ENCODE measurements at regions not wholly inside any gene's neighbourhood (a gene's known extent, or its start where the extent isn't known, plus 50 kb on each side); places are given as distances from the start of the nearest gene placed in this dataset.

- Mint-ChIP-seq H3K27me3 (ENCODE audit: low read depth in 3 of 3) (peaks cover 0 to 2% (median 2%) of the 10 kb centered on the region in 3 donors), H3K4me1 (peaks cover 2% of the 10 kb centered on the region), H3K9me3 (peaks cover 0 to 3% (median 0%) of the 10 kb centered on the region in 7 donors), H3K36me3 (no peaks in the 10 kb centered on the region), H3K4me3 (peak overlapping the region in 1 of 2 donors; percentile 35), H3K27ac (no peak overlapping the region)
- H3K4me2 ChIP-seq (replicated peaks; ENCODE audit: extremely low read depth, low read length, poor library complexity, severe bottlenecking), result no peak overlapping the region
- no peak for DNase-seq
- H3K27ac ChIP-seq (ENCODE audit: low read depth in 1 of 2, low read length in 2 of 2), result no peak overlapping the region
- no CpG with 5 or more reads among the region's 1 CpG for WGBS (ENCODE audit: insufficient coverage)
- no peaks in the 10 kb centered on the region for H3K4me1 ChIP-seq (ENCODE audit: control insufficient read depth in 1 of 2, insufficient read depth in 2 of 2, low read length in 2 of 2)
- H4K20me1 ChIP-seq (ENCODE audit: insufficient read depth, low read length), result no peaks in the 10 kb centered on the region
- no peaks in the 10 kb centered on the region for H3K36me3 ChIP-seq (replicated peaks in 1 of 2; ENCODE audit: control insufficient read depth in 1 of 2, insufficient read depth in 2 of 2, low read length in 2 of 2)
- H3K4me3 ChIP-seq (replicated peaks in 1 of 3; ENCODE audit: low read depth in 2 of 3, low read length in 3 of 3), result no peak overlapping the region
- peak overlapping the region; percentile 34 for H2AFZ ChIP-seq (ENCODE audit: insufficient read depth, low read depth, low read length, poor library complexity, severe bottlenecking)
- H3K27me3 ChIP-seq (ENCODE audit: control insufficient read depth in 2 of 2, insufficient read depth in 2 of 2, low read length in 2 of 2), result no peaks in the 10 kb centered on the region
- H3K79me2 ChIP-seq (ENCODE audit: insufficient read depth, low read length), result no peaks in the 10 kb centered on the region
- no peak for TF ChIP-seq CTCF (IDR thresholded peaks at IDR 0.05)
- H3K9ac ChIP-seq (ENCODE audit: insufficient read depth, low read length, poor library complexity, severe bottlenecking), result no peak overlapping the region
- no peaks in the 10 kb centered on the region for H3K9me3 ChIP-seq (replicated peaks in 1 of 2; ENCODE audit: control insufficient read depth in 1 of 2, insufficient read depth in 1 of 2, low read length in 2 of 2)
- intact Hi-C loops (cut with micrococcal nuclease), result no loop called here
Measured at GRCh38 chr4:104772849-104773248, 278.2 kb upstream of the CXXC4 start.

- Histone ChIP-seq H3K36me3 (replicated peaks in 1 of 2; ENCODE audit: control insufficient read depth in 1 of 2, insufficient read depth in 2 of 2, low read length in 2 of 2) (no peaks in the 10 kb centered on the region), H4K20me1 (ENCODE audit: insufficient read depth, low read length) (no peaks in the 10 kb centered on the region), H3K27me3 (ENCODE audit: control insufficient read depth in 2 of 2, insufficient read depth in 2 of 2, low read length in 2 of 2) (no peaks in the 10 kb centered on the region), H3K4me1 (ENCODE audit: control insufficient read depth in 1 of 2, insufficient read depth in 2 of 2, low read length in 2 of 2) (no peaks in the 10 kb centered on the region), H3K4me3 (replicated peaks in 1 of 3; ENCODE audit: low read depth in 2 of 3, low read length in 3 of 3) (no peak overlapping the region), H3K27ac (ENCODE audit: low read depth in 1 of 2, low read length in 2 of 2) (no peak overlapping the region), H3K9ac (ENCODE audit: insufficient read depth, low read length, poor library complexity, severe bottlenecking) (no peak overlapping the region), H3K9me3 (replicated peaks in 1 of 2; ENCODE audit: control insufficient read depth in 1 of 2, insufficient read depth in 1 of 2, low read length in 2 of 2) (no peaks in the 10 kb centered on the region), H2AFZ (ENCODE audit: insufficient read depth, low read depth, low read length, poor library complexity, severe bottlenecking) (no peak overlapping the region), H3K79me2 (ENCODE audit: insufficient read depth, low read length) (no peaks in the 10 kb centered on the region), H3K4me2 (replicated peaks; ENCODE audit: extremely low read depth, low read length, poor library complexity, severe bottlenecking) (no peak overlapping the region)
- no peak for DNase-seq
- intact Hi-C loops (cut with micrococcal nuclease), result no loop called here
- Mint-ChIP-seq H3K36me3 (no peaks in the 10 kb centered on the region), H3K27ac (no peak overlapping the region), H3K27me3 (ENCODE audit: low read depth in 3 of 3) (peaks cover 0 to 2% (median 2%) of the 10 kb centered on the region in 3 donors), H3K4me3 (no peak overlapping the region), H3K4me1 (no peaks in the 10 kb centered on the region), H3K9me3 (peaks cover 0 to 7% (median 1%) of the 10 kb centered on the region in 7 donors)
- WGBS (ENCODE audit: insufficient coverage), result no CpG with 5 or more reads among the region's 2 CpGs
- TF ChIP-seq CTCF (IDR thresholded peaks at IDR 0.05), result no peak
Measured at GRCh38 chr4:104795264-104795939, 300.7 kb upstream of the CXXC4 start.
